Body of pancreas (tissue), 4 donors: ENCODE measurements at regions not wholly inside any gene's neighbourhood (a gene's known extent, or its start where the extent isn't known, plus 50 kb on each side); places are given as distances from the start of the nearest gene placed in this dataset.

ENCODE experiments used
- CTCF ChIP-seq, 7 experiments: fragments of 450-650 bp in 4 of 7; fragments of 200-600 bp in 3 of 7; sonication (generic) in 3 of 7; IDR thresholded peaks; one replicate each; pipeline ENCODE4 v1.5.1; 2016 to 2019; ENCODE audit warnings: antibody characterized with exemption in 7 of 7
- POLR2A ChIP-seq, 3 donors: fragments of 450-650 bp; IDR thresholded peaks; one replicate each; pipeline ENCODE4 v1.6.1; 2016; ENCODE audit warnings: antibody characterized with exemption in 3 of 3, mild to moderate bottlenecking in 2 of 3

GRCh38 chr7:84469034-84469433, 274.4 kb upstream of the SEMA3A start:
- TF ChIP-seq POLR2A (IDR thresholded peaks at IDR 0.05): no peak
- TF ChIP-seq CTCF (IDR thresholded peaks at IDR 0.05): no peak
